SU-DHL-6 (cell line): ENCODE measurements at regions not wholly inside any gene's neighbourhood (a gene's known extent, or its start where the extent isn't known, plus 50 kb on each side); places are given as distances from the start of the nearest gene placed in this dataset.

Experiments used
- H2AFZ ChIP-seq: fragments of 200-600 bp; sonication (generic); 2 replicates; pipeline ENCODE4 v1.6.1; 2014; ENCODE audit warnings: low read depth, mild to moderate bottlenecking, moderate library complexity, mixed read lengths, antibody characterized with exemption, low read length; ENCODE audit not compliant: severe bottlenecking
- H3F3A ChIP-seq: fragments of 200-600 bp; shearing (Covaris generic); 2 replicates; pipeline ENCODE4 v1.6.0; 2016; ENCODE audit warnings: antibody characterized with exemption, mild to moderate bottlenecking; ENCODE audit not compliant: insufficient read depth
- H3K27ac ChIP-seq: fragments of 200-600 bp; sonication (generic); 2 replicates; pipeline ENCODE4 v1.5.1; 2016; ENCODE audit warnings: low read depth, mild to moderate bottlenecking, low read length, moderate library complexity, mixed read lengths
- H3K27me3 ChIP-seq: fragments of 200-600 bp; sonication (generic), shearing (Covaris generic); 2 replicates; pipeline ENCODE4 v1.6.0; 2014; ENCODE audit warnings: mild to moderate bottlenecking, low read length
- H3K36me3 ChIP-seq: fragments of 200-600 bp; sonication (generic); 2 replicates; pipeline ENCODE4 v1.6.1; 2014; ENCODE audit warnings: mild to moderate bottlenecking, low read length, mixed read lengths
- H3K4me2 ChIP-seq: fragments of 300-600, 200-600 bp; shearing (Covaris generic), sonication (generic); 2 replicates; pipeline ENCODE4 v1.6.0; 2014; ENCODE audit warnings: low read length, low read depth, mild to moderate bottlenecking; ENCODE audit not compliant: poor library complexity, severe bottlenecking
- H3K4me3 ChIP-seq: fragments of 200-600 bp; sonication (generic); 2 replicates; pipeline ENCODE4 v1.5.1; 2014; ENCODE audit warnings: antibody characterized with exemption, low read length, mild to moderate bottlenecking, mixed read lengths; ENCODE audit not compliant: insufficient read depth, poor library complexity, severe bottlenecking
- H3K79me2 ChIP-seq: fragments of 200-600 bp; sonication (generic); 2 replicates; pipeline ENCODE4 v1.6.1; 2014; ENCODE audit warnings: mild to moderate bottlenecking, low read length, moderate library complexity; ENCODE audit not compliant: insufficient read depth
- H3K9ac ChIP-seq: fragments of 200-600 bp; sonication (generic); 2 replicates; pipeline ENCODE4 v1.7.0; 2014; ENCODE audit warnings: mild to moderate bottlenecking, low read length
- H3K9me2 ChIP-seq: fragments of 200-600 bp; sonication (generic); replicated peaks from 2 replicates; pipeline ENCODE4 v1.6.1; 2014; ENCODE audit warnings: low read length; ENCODE audit not compliant: insufficient read depth
- H3K9me3 ChIP-seq: fragments of 200-600 bp; sonication (generic); 2 replicates; pipeline ENCODE4 v1.6.1; 2014; ENCODE audit warnings: low read length, mixed read lengths; ENCODE audit not compliant: insufficient read depth
- H4K20me1 ChIP-seq: fragments of 200-600 bp; sonication (generic); 2 replicates; pipeline ENCODE4 v1.6.1; 2014; ENCODE audit warnings: low read depth, mild to moderate bottlenecking, antibody characterized with exemption, low read length, moderate library complexity, mixed read lengths
- CTCF ChIP-seq: fragments of 200-600 bp; sonication (generic); IDR thresholded peaks from one replicate; pipeline ENCODE4 v1.5.1; 2017; ENCODE audit warnings: antibody characterized with exemption, mild to moderate bottlenecking, low read length, moderate library complexity; ENCODE audit not compliant: insufficient read depth, poor library complexity, severe bottlenecking
- EZH2phosphoT487 ChIP-seq: fragments of 200-600 bp; sonication (generic), shearing (Covaris generic); conservative IDR thresholded peaks from 2 replicates; pipeline ENCODE4 v1.6.1; 2018; ENCODE audit warnings: mild to moderate bottlenecking, antibody characterized with exemption, low read length, moderate library complexity, mixed read lengths

DNA sequence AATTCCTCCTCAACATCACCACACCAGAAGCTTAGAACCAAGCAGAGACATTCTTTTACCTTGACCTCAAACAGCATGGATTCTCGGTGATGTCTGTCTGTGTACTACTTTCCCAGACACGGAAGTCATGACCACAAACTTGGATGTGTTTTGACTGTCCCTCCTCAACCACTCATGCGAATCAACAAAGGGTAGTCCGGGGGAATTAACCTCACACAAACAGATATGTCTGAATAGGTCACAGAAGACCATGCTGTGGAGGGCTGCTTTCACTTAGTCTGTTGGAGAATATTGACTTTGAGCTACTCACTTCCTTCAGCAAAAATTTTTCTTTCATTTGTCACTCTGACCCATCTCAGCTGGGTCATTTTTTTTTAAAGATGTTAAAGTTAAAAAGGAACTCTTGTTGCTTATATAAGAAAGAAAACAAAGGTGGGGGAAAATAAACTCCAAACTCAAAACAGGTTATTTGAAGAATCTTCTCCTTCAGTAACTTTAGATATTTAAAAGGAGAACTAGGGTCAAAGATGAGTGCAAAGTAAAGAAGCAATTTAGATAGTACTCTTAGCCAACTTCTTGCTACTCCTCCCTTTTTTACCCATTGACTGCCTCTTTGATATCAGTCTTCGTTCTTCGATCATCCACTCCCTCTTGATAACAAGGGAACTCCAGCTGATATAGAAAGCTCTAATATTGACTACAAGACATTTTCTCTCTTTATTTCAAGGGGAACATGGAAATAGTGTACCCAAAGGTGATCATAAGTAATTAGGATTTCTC lies 343.4 kb upstream of the CDH6 start:
- Histone ChIP-seq H3K27me3 (no peaks in the 10 kb centered on the region), H3K9ac (no peak overlapping the region), H3K4me2 (no peak overlapping the region), H3K9me3 (no peaks in the 10 kb centered on the region), H4K20me1 (no peaks in the 10 kb centered on the region), H3K36me3 (no peaks in the 10 kb centered on the region), H3K9me2 (no peaks in the 10 kb centered on the region), H2AFZ (no peak overlapping the region), H3K27ac (no peak overlapping the region), H3K79me2 (no peaks in the 10 kb centered on the region), H3K4me3 (no peak overlapping the region), H3F3A (no peaks in the 10 kb centered on the region)
- no peak for TF ChIP-seq EZH2phosphoT487
- TF ChIP-seq CTCF = no peak

GRCh38 chr5:30846171-30846570 lies 347.3 kb upstream of the CDH6 start:
- Histone ChIP-seq H3K27ac (no peak overlapping the region), H3F3A (no peaks in the 10 kb centered on the region), H3K4me3 (no peak overlapping the region), H3K9me2 (no peaks in the 10 kb centered on the region), H3K27me3 (peaks cover 3% of the 10 kb centered on the region; the same call in 1 of the 2 replicates), H3K36me3 (no peaks in the 10 kb centered on the region), H3K9ac (no peak overlapping the region), H2AFZ (no peak overlapping the region), H3K4me2 (no peak overlapping the region), H3K9me3 (no peaks in the 10 kb centered on the region), H4K20me1 (no peaks in the 10 kb centered on the region), H3K79me2 (no peaks in the 10 kb centered on the region)
- TF ChIP-seq EZH2phosphoT487 (no peak), CTCF (no peak)

- H3K36me3 ChIP-seq = no peaks in the 10 kb centered on the region
- H2AFZ ChIP-seq = no peak overlapping the region
- H3K4me3 ChIP-seq = no peak overlapping the region
- H3K4me2 ChIP-seq = no peak overlapping the region
- H4K20me1 ChIP-seq = no peaks in the 10 kb centered on the region
- H3K27ac ChIP-seq = no peak overlapping the region
- no peaks in the 10 kb centered on the region for H3K9me3 ChIP-seq
- TF ChIP-seq EZH2phosphoT487 = no peak
- no peak for TF ChIP-seq CTCF
- no peaks in the 10 kb centered on the region for H3K79me2 ChIP-seq
- peaks cover 3% of the 10 kb centered on the region; the same call in 1 of the 2 replicates for H3K27me3 ChIP-seq
- no peaks in the 10 kb centered on the region for H3F3A ChIP-seq
- no peak overlapping the region for H3K9ac ChIP-seq
- no peaks in the 10 kb centered on the region for H3K9me2 ChIP-seq
Observed at GRCh38 chr5:30845194-30845593, 348.3 kb upstream of the CDH6 start.
